ENCODE measurements at regions not wholly inside any gene's neighbourhood (a gene's known extent, or its start where the extent isn't known, plus 50 kb on each side); places are given as distances from the start of the nearest gene placed in this dataset.

GRCh38 chr5:176725521-176726280 lies 78.4 kb downstream of the TSPAN17 start:
- H3K27me3 ChIP-seq, result no peaks in the 10 kb centered on the region
- no peaks in the 10 kb centered on the region for H3K4me1 ChIP-seq
- TF ChIP-seq POLR2A (IDR thresholded peaks at IDR 0.05), result no peak
- TF ChIP-seq CTCF (IDR thresholded peaks at IDR 0.05), result no peak
- H3K27ac ChIP-seq, result no peak overlapping the region
- H3K4me3 ChIP-seq, result no peak overlapping the region
- H3K36me3 ChIP-seq, result no peaks in the 10 kb centered on the region
- DNase-seq, result no peak
- H3K9me3 ChIP-seq, result no peaks in the 10 kb centered on the region

- H3K4me3 ChIP-seq, result no peak overlapping the region
- H3K27me3 ChIP-seq, result no peaks in the 10 kb centered on the region
- no peaks in the 10 kb centered on the region for H3K4me1 ChIP-seq
- H3K27ac ChIP-seq, result no peak overlapping the region
- H3K36me3 ChIP-seq, result no peaks in the 10 kb centered on the region
- peaks cover 0 to 4% (median 0%) of the 10 kb centered on the region in 4 donors for H3K9me3 ChIP-seq
- DNase-seq, result no peak
- TF ChIP-seq POLR2A (IDR thresholded peaks at IDR 0.05) (no peak), CTCF (IDR thresholded peaks at IDR 0.05) (no peak)
These were observed 79.7 kb downstream of the TSPAN17 start for GRCh38 chr5:176726746-176727527.

- TF ChIP-seq CTCF (IDR thresholded peaks at IDR 0.05) (no peak), POLR2A (IDR thresholded peaks at IDR 0.05) (no peak)
- Histone ChIP-seq H3K9me3 (peaks cover 0 to 4% (median 0%) of the 10 kb centered on the region in 4 donors), H3K4me1 (no peaks in the 10 kb centered on the region), H3K4me3 (no peak overlapping the region), H3K36me3 (no peaks in the 10 kb centered on the region), H3K27ac (no peak overlapping the region), H3K27me3 (no peaks in the 10 kb centered on the region)
- DNase-seq, result no peak
These were observed 80.2 kb downstream of the TSPAN17 start for GRCh38 chr5:176727528-176727900.

- H3K27me3 ChIP-seq, result no peaks in the 10 kb centered on the region
- H3K27ac ChIP-seq, result no peak overlapping the region
- TF ChIP-seq POLR2A (IDR thresholded peaks at IDR 0.05), result no peak
- no peak for TF ChIP-seq CTCF (IDR thresholded peaks at IDR 0.05)
- H3K36me3 ChIP-seq, result no peaks in the 10 kb centered on the region
- H3K4me3 ChIP-seq, result no peak overlapping the region
- no peaks in the 10 kb centered on the region for H3K4me1 ChIP-seq
- DNase-seq, result no peak
- peaks cover 0 to 4% (median 0%) of the 10 kb centered on the region in 4 donors for H3K9me3 ChIP-seq
These were observed 80.8 kb downstream of the TSPAN17 start for GRCh38 chr5:176727983-176728675.

GRCh38 chr5:176728831-176729251 lies 81.5 kb upstream of the UNC5A start:
- H3K27ac ChIP-seq, result no peak overlapping the region

More at GRCh38 chr5:176728831-176729251, 81.5 kb upstream of the UNC5A start:
- Histone ChIP-seq H3K36me3 (no peaks in the 10 kb centered on the region), H3K9me3 (peaks cover 0 to 4% (median 0%) of the 10 kb centered on the region in 4 donors), H3K4me1 (no peaks in the 10 kb centered on the region), H3K4me3 (no peak overlapping the region), H3K27me3 (no peaks in the 10 kb centered on the region)
- no peak for DNase-seq
- TF ChIP-seq CTCF (IDR thresholded peaks at IDR 0.05) (no peak), POLR2A (IDR thresholded peaks at IDR 0.05) (no peak)

Data from Peyer's patch (tissue), 4 donors.